GM12864 (cell line): ENCODE measurements at regions not wholly inside any gene's neighbourhood (a gene's known extent, or its start where the extent isn't known, plus 50 kb on each side); places are given as distances from the start of the nearest gene placed in this dataset.

Experiments used
- DNase-seq: peaks from one replicate; pipeline ENCODE4 v3.0.0-alpha.2; 2011; ENCODE audit warnings: low read depth
- H3K4me3 ChIP-seq: 2 replicates; pipeline ENCODE4 v1.5.1; 2011; ENCODE audit warnings: mild to moderate bottlenecking, low read depth, low read length, control low read depth
- CTCF ChIP-seq: IDR thresholded peaks from 2 replicates; pipeline ENCODE4 v1.5.1; 2011; ENCODE audit warnings: low read depth, mild to moderate bottlenecking, moderate library complexity, low read length, control low read depth, inconsistent platforms; ENCODE audit errors: missing control alignments

GRCh38 chr12:91681751-91682150 lies 463.9 kb downstream of the BTG1 start:
- H3K4me3 ChIP-seq = no peak overlapping the region
- no peak for TF ChIP-seq CTCF
- DNase-seq = no peak

GRCh38 chr12:91680864-91681263 lies 464.8 kb downstream of the BTG1 start:
- no peak overlapping the region for H3K4me3 ChIP-seq
- TF ChIP-seq CTCF = no peak
- no peak for DNase-seq

- DNase-seq = no peak
- H3K4me3 ChIP-seq = no peak overlapping the region
- TF ChIP-seq CTCF = no peak
These were observed 468.1 kb downstream of the BTG1 start for GRCh38 chr12:91677556-91677955.

- no peak for TF ChIP-seq CTCF
- no peak for DNase-seq
- H3K4me3 ChIP-seq = no peak overlapping the region
These were observed 470.2 kb downstream of the BTG1 start for GRCh38 chr12:91675401-91675800.

- DNase-seq = no peak
- no peak overlapping the region for H3K4me3 ChIP-seq
- TF ChIP-seq CTCF = no peak
These were observed 473.5 kb downstream of the BTG1 start for GRCh38 chr12:91672130-91672529.

GRCh38 chr12:91667694-91668093 lies 478.0 kb downstream of the BTG1 start:
- H3K4me3 ChIP-seq = no peak overlapping the region
- TF ChIP-seq CTCF = no peak
- DNase-seq = no peak

- no peak for DNase-seq
- no peak overlapping the region for H3K4me3 ChIP-seq
- TF ChIP-seq CTCF = no peak
These were observed 481.1 kb upstream of the DCN start for GRCh38 chr12:91663744-91664143.
